WTC11 (cell line): ENCODE measurements at regions not wholly inside any gene's neighbourhood (a gene's known extent, or its start where the extent isn't known, plus 50 kb on each side); places are given as distances from the start of the nearest gene placed in this dataset.

Source experiments
- ATAC-seq: fragments of 200-7000 bp; cut with Tn5 transposase; 2 replicates; pipeline ENCODE4 v1.10.0; 2021; ENCODE audit warnings: mild to moderate bottlenecking, moderate library complexity
- CTCF ChIA-PET: fragments of 300-600 bp; sonication (Branson Sonifier 250); formaldehyde crosslinking; loops from one replicate; lab custom pipeline; 2021; ENCODE audit warnings: antibody characterized with exemption; lab: Charles Lee
- POLR2A ChIA-PET: fragments of 350-600 bp; sonication (Branson Sonifier 250); formaldehyde crosslinking; loops from one replicate; lab custom pipeline; 2021; ENCODE audit warnings: antibody characterized with exemption; lab: Charles Lee
- DNase-seq: peaks from one replicate; pipeline ENCODE4 v3.0.0; 2021; ENCODE audit warnings: low spot score
- H3K27ac Mint-ChIP-seq: 2 replicates; pipeline ENCODE4 v1.8.0; 2021; ENCODE audit warnings: mixed read lengths
- H3K27me3 Mint-ChIP-seq: 2 replicates; pipeline ENCODE4 v1.8.0; 2021; ENCODE audit warnings: low read depth, mild to moderate bottlenecking, moderate library complexity, mixed read lengths
- H3K36me3 Mint-ChIP-seq: 2 replicates; pipeline ENCODE4 v1.8.0; 2021; ENCODE audit warnings: mixed read lengths
- H3K4me1 Mint-ChIP-seq: 2 replicates; pipeline ENCODE4 v1.8.0; 2022; ENCODE audit warnings: mixed read lengths
- H3K4me3 Mint-ChIP-seq: 2 replicates; pipeline ENCODE4 v1.8.0; 2021; ENCODE audit warnings: mild to moderate bottlenecking, moderate library complexity, mixed read lengths
- H3K9me3 Mint-ChIP-seq: 2 replicates; pipeline ENCODE4 v1.8.0; 2021; ENCODE audit warnings: mixed read lengths
- ATF1 ChIP-seq: sonication (generic); formaldehyde crosslinking; IDR thresholded peaks from 2 replicates; pipeline ENCODE4 v1.8.1; 2023; ENCODE audit warnings: mild to moderate bottlenecking, moderate library complexity, missing genetic modification reagents
- CDX4 ChIP-seq: fragments of 250-450 bp; sonication (Bioruptor Pico); IDR thresholded peaks from 2 replicates; pipeline ENCODE4 v1.9.0; 2021; ENCODE audit warnings: moderate library complexity, mild to moderate bottlenecking, inconsistent platforms, borderline replicate concordance
- CREB1 ChIP-seq: sonication (generic); formaldehyde crosslinking; IDR thresholded peaks from 2 replicates; pipeline ENCODE4 v1.8.0; 2023; ENCODE audit warnings: mild to moderate bottlenecking, missing genetic modification reagents
- ELF4 ChIP-seq: sonication (generic); formaldehyde crosslinking; IDR thresholded peaks from 2 replicates; pipeline ENCODE4 v1.8.1; 2022; ENCODE audit warnings: low read depth, mild to moderate bottlenecking, moderate library complexity, missing genetic modification reagents
- EMX1 ChIP-seq: fragments of 250-450 bp; sonication (Bioruptor Pico); IDR thresholded peaks from 2 replicates; pipeline ENCODE4 v1.8.0; 2021; ENCODE audit warnings: mild to moderate bottlenecking
- ESRRA ChIP-seq: sonication (generic); formaldehyde crosslinking; IDR thresholded peaks from 2 replicates; pipeline ENCODE4 v1.8.1; 2022; ENCODE audit warnings: mild to moderate bottlenecking, missing genetic modification reagents, borderline replicate concordance
- IRF1 ChIP-seq: sonication (generic); formaldehyde crosslinking; IDR thresholded peaks from 2 replicates; pipeline ENCODE4 v1.8.0; 2023; ENCODE audit warnings: missing genetic modification reagents
- IRF2 ChIP-seq: sonication (generic); formaldehyde crosslinking; IDR thresholded peaks from 2 replicates; pipeline ENCODE4 v1.8.0; 2022; ENCODE audit warnings: low read depth, missing genetic modification reagents, borderline replicate concordance
- KAT7 ChIP-seq: sonication (generic); formaldehyde crosslinking; IDR thresholded peaks from 2 replicates; pipeline ENCODE4 v1.8.1; 2023; ENCODE audit warnings: missing genetic modification reagents, mild to moderate bottlenecking, borderline replicate concordance
- MAX ChIP-seq: sonication (generic); formaldehyde crosslinking; IDR thresholded peaks from 2 replicates; pipeline ENCODE4 v1.8.0; 2022; ENCODE audit warnings: mild to moderate bottlenecking, missing genetic modification reagents
- NFE2L1 ChIP-seq: sonication (generic); formaldehyde crosslinking; IDR thresholded peaks from 2 replicates; pipeline ENCODE4 v1.8.1; 2023; ENCODE audit warnings: missing genetic modification reagents
- NR1H2 ChIP-seq: sonication (generic); formaldehyde crosslinking; IDR thresholded peaks from 2 replicates; pipeline ENCODE4 v1.9.0; 2021; ENCODE audit warnings: mild to moderate bottlenecking, moderate library complexity, missing genetic modification reagents
- SMAD3 ChIP-seq: sonication (generic); formaldehyde crosslinking; IDR thresholded peaks from 2 replicates; pipeline ENCODE4 v1.8.0; 2022; ENCODE audit warnings: missing genetic modification reagents, mild to moderate bottlenecking, borderline replicate concordance
- TEAD1 ChIP-seq: sonication (generic); formaldehyde crosslinking; IDR thresholded peaks from 2 replicates; pipeline ENCODE4 v1.8.0; 2022; ENCODE audit warnings: mild to moderate bottlenecking, missing genetic modification reagents
- USF2 ChIP-seq: sonication (generic); formaldehyde crosslinking; IDR thresholded peaks from 2 replicates; pipeline ENCODE4 v1.8.1; 2023; ENCODE audit warnings: mild to moderate bottlenecking, missing genetic modification reagents, moderate library complexity
- ZNF138 ChIP-seq: sonication (generic); formaldehyde crosslinking; conservative IDR thresholded peaks from 2 replicates; pipeline ENCODE4 v1.8.1; 2022; ENCODE audit warnings: mild to moderate bottlenecking, moderate library complexity, missing genetic modification reagents
- ZNF317 ChIP-seq: sonication (generic); formaldehyde crosslinking; IDR thresholded peaks from 2 replicates; pipeline ENCODE4 v1.8.1; 2023; ENCODE audit warnings: low read depth, mild to moderate bottlenecking, moderate library complexity, missing genetic modification reagents, borderline replicate concordance
- TF ChIP-seq, protein P1 (sequence below): sonication (generic); formaldehyde crosslinking; IDR thresholded peaks from 2 replicates; pipeline ENCODE4 v1.8.1; 2022; ENCODE audit warnings: mild to moderate bottlenecking, moderate library complexity, missing genetic modification reagents
- TF ChIP-seq, protein P2 (sequence below): fragments of 250-450 bp; sonication (Bioruptor Pico); IDR thresholded peaks from 2 replicates; pipeline ENCODE4 v1.9.0; 2021; ENCODE audit warnings: mild to moderate bottlenecking
- TF ChIP-seq, protein P3 (sequence below): sonication (generic); formaldehyde crosslinking; IDR thresholded peaks from 2 replicates; pipeline ENCODE4 v1.8.1; 2023; ENCODE audit warnings: mild to moderate bottlenecking, missing genetic modification reagents, borderline replicate concordance
- TF ChIP-seq, protein P4 (sequence below): fragments of 250-450 bp; sonication (Bioruptor Pico); conservative IDR thresholded peaks from 2 replicates; pipeline ENCODE4 v1.9.0; 2021; ENCODE audit warnings: mild to moderate bottlenecking

GRCh38 chr18:56462276-56462675 lies 176.1 kb downstream of the TXNL1 start:
- ChIA-PET POLR2A (no interaction called here), CTCF (no interaction called here)
- DNase-seq (no peak), ATAC-seq (no peak)
- Mint-ChIP-seq H3K4me1 (peaks cover 9% of the 10 kb centered on the region), H3K36me3 (peaks cover 32% of the 10 kb centered on the region), H3K9me3 (peaks cover 55% of the 10 kb centered on the region), H3K27me3 (no peaks in the 10 kb centered on the region), H3K4me3 (no peak overlapping the region), H3K27ac (no peak overlapping the region)
- TF ChIP-seq, protein P1, sequence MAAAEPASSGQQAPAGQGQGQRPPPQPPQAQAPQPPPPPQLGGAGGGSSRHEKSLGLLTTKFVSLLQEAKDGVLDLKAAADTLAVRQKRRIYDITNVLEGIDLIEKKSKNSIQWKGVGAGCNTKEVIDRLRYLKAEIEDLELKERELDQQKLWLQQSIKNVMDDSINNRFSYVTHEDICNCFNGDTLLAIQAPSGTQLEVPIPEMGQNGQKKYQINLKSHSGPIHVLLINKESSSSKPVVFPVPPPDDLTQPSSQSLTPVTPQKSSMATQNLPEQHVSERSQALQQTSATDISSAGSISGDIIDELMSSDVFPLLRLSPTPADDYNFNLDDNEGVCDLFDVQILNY, result no peak
- no peak for TF ChIP-seq CREB1
- TF ChIP-seq, protein P2, sequence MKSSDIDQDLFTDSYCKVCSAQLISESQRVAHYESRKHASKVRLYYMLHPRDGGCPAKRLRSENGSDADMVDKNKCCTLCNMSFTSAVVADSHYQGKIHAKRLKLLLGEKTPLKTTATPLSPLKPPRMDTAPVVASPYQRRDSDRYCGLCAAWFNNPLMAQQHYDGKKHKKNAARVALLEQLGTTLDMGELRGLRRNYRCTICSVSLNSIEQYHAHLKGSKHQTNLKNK (CRISPR knock-in tag), result no peak
- no peak for TF ChIP-seq ELF4 (CRISPR knock-in tag)
- TF ChIP-seq TEAD1 (CRISPR knock-in tag), result no peak
- TF ChIP-seq, protein P3, sequence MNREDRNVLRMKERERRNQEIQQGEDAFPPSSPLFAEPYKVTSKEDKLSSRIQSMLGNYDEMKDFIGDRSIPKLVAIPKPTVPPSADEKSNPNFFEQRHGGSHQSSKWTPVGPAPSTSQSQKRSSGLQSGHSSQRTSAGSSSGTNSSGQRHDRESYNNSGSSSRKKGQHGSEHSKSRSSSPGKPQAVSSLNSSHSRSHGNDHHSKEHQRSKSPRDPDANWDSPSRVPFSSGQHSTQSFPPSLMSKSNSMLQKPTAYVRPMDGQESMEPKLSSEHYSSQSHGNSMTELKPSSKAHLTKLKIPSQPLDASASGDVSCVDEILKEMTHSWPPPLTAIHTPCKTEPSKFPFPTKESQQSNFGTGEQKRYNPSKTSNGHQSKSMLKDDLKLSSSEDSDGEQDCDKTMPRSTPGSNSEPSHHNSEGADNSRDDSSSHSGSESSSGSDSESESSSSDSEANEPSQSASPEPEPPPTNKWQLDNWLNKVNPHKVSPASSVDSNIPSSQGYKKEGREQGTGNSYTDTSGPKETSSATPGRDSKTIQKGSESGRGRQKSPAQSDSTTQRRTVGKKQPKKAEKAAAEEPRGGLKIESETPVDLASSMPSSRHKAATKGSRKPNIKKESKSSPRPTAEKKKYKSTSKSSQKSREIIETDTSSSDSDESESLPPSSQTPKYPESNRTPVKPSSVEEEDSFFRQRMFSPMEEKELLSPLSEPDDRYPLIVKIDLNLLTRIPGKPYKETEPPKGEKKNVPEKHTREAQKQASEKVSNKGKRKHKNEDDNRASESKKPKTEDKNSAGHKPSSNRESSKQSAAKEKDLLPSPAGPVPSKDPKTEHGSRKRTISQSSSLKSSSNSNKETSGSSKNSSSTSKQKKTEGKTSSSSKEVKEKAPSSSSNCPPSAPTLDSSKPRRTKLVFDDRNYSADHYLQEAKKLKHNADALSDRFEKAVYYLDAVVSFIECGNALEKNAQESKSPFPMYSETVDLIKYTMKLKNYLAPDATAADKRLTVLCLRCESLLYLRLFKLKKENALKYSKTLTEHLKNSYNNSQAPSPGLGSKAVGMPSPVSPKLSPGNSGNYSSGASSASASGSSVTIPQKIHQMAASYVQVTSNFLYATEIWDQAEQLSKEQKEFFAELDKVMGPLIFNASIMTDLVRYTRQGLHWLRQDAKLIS (CRISPR knock-in tag), result no peak
- no peak for TF ChIP-seq IRF1 (CRISPR knock-in tag)
- TF ChIP-seq IRF2 (CRISPR knock-in tag), result no peak
- no peak for TF ChIP-seq USF2 (CRISPR knock-in tag)
- TF ChIP-seq KAT7 (CRISPR knock-in tag), result no peak
- TF ChIP-seq ATF1 (CRISPR knock-in tag), result no peak
- TF ChIP-seq, protein P4, sequence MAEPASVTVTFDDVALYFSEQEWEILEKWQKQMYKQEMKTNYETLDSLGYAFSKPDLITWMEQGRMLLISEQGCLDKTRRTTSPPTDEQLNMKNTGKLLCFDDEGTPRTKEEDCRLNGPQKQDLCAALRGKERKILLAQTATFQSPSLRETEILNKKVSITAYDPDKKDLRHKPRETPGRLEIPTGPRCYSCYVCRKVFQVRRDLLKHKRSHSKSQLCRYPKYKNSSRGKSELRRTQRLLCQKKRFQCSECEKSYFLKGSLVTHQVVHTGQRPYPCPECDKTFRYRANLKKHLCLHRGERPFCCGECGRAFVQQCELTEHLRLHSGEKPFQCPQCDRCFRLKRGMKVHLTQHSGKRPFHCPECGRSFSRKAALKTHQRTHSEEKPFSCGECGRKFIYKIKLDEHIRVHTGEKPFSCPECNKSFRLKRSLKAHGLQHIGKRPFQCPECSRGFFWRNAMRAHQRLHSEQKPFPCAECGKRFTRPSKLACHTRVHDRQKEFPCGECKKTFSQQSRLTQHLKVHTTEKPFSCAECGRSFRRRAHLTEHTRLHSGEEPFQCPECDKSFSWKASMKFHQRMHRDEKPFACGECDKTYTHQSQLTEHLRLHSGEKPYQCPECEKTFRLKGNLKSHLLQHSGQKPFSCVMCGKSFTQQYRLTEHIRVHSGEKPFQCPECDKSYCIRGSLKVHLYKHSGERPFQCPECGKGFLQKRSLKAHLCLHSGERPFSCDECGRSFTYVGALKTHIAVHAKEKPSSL, result no peak
- TF ChIP-seq EMX1 (CRISPR knock-in tag), result no peak
- no peak for TF ChIP-seq SMAD3 (CRISPR knock-in tag)
- TF ChIP-seq NFE2L1 (CRISPR knock-in tag), result no peak

DNA sequence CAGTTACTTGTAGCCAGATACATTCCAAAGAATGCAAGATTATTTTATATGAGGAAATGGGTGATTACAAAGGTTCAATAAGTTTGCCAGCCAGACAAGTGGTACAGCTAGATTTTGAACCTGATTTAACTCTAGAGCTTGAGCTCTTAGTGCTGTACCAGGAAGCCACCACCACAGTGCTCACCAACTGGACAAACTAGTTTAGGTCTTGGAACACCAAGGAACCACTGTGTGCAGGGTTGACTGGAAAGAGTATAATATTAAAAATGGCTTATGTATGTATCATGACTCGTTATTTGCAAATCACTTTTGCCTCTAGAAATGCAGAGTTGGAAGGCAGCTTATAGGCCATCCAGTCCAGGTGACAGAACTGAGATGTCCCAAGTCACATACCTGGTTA lies 177.2 kb downstream of the TXNL1 start:
- Mint-ChIP-seq H3K27ac (no peak overlapping the region), H3K4me3 (no peak overlapping the region), H3K4me1 (peaks cover 9% of the 10 kb centered on the region), H3K9me3 (peaks cover 46% of the 10 kb centered on the region), H3K36me3 (peaks cover 29% of the 10 kb centered on the region), H3K27me3 (no peaks in the 10 kb centered on the region)
- ChIA-PET POLR2A (no interaction called here), CTCF (no interaction called here)
- no peak for DNase-seq
- ATAC-seq, result no peak
- TF ChIP-seq MAX (CRISPR knock-in tag) (no peak), NR1H2 (CRISPR knock-in tag) (no peak), ZNF317 (CRISPR knock-in tag) (no peak), ZNF138 (CRISPR knock-in tag) (no peak), CDX4 (CRISPR knock-in tag) (no peak), ESRRA (CRISPR knock-in tag) (no peak)
- TF ChIP-seq, protein P2 (CRISPR knock-in tag), result no peak
